IMR-90 (cell line): ENCODE measurements at regions not wholly inside any gene's neighbourhood (a gene's known extent, or its start where the extent isn't known, plus 50 kb on each side); places are given as distances from the start of the nearest gene placed in this dataset.

Experiments
- ATAC-seq: fragments of 200-7000 bp; cut with Tn5 transposase; 2 replicates; pipeline ENCODE4 v1.9.1; 2020; ENCODE audit warnings: low read depth, mild to moderate bottlenecking, moderate library complexity
- BruUV-seq: library from RNA; stranded (reverse); fragments of 400-500 nt; replicated peaks from 2 replicates; lab custom pipeline; 2021; lab: Mats Ljungman, UMichigan
- CTCF ChIA-PET: fragments of 300-600 bp; formaldehyde crosslinking; extraction: SDS; loops from one replicate; lab custom pipeline; 2021; ENCODE audit warnings: antibody characterized with exemption; lab: Yijun Ruan, JAX
- POLR2A ChIA-PET: fragments of 300-600 bp; sonication (Branson Sonifier 250); formaldehyde crosslinking; loops from one replicate; lab custom pipeline; 2022; ENCODE audit warnings: antibody characterized with exemption; ENCODE audit not compliant: unreplicated experiment; lab: Charles Lee
- DNase-seq: peaks from one replicate; pipeline ENCODE4 v3.0.0; 2013
- H2AFZ ChIP-seq: replicated peaks from 2 replicates; pipeline ENCODE3; 2013; ENCODE audit warnings: low read length, mild to moderate bottlenecking; ENCODE audit not compliant: poor library complexity
- H2AK5ac ChIP-seq: 2 replicates; pipeline ENCODE4 v1.6.1; 2013; ENCODE audit warnings: low read depth, low read length, inconsistent platforms
- H2AK9ac ChIP-seq: replicated peaks from 2 replicates; pipeline ENCODE3; 2013; ENCODE audit warnings: mild to moderate bottlenecking, low read depth, low read length, moderate library complexity; ENCODE audit not compliant: poor library complexity
- H2BK120ac ChIP-seq: 2 replicates; pipeline ENCODE4 v1.6.1; 2013; ENCODE audit warnings: low read depth, low read length, inconsistent platforms
- H2BK15ac ChIP-seq: 3 replicates; pipeline ENCODE4 v1.6.1; 2013; ENCODE audit warnings: low read depth, low read length, inconsistent platforms
- H2BK20ac ChIP-seq: 2 replicates; pipeline ENCODE4 v1.6.1; 2013; ENCODE audit warnings: low read depth, mild to moderate bottlenecking, inconsistent platforms, low read length, moderate library complexity
- H2BK5ac ChIP-seq: 2 replicates; pipeline ENCODE4 v1.6.1; 2013; ENCODE audit warnings: mild to moderate bottlenecking, low read depth, low read length, inconsistent platforms; ENCODE audit not compliant: poor library complexity, severe bottlenecking
- H3K14ac ChIP-seq: replicated peaks from 2 replicates; pipeline ENCODE4 v1.6.1; 2013; ENCODE audit warnings: low read depth, low read length, inconsistent platforms
- H3K18ac ChIP-seq: 2 replicates; pipeline ENCODE4 v1.6.1; 2013; ENCODE audit warnings: low read depth, low read length, control low read depth
- H3K23ac ChIP-seq: 2 replicates; pipeline ENCODE4 v1.6.1; 2013; ENCODE audit warnings: low read depth, low read length, inconsistent platforms
- H3K27ac ChIP-seq: 2 replicates; pipeline ENCODE4 v1.5.1; 2013; ENCODE audit warnings: mild to moderate bottlenecking, control low read depth, low read length; ENCODE audit not compliant: insufficient read depth
- H3K27me3 ChIP-seq: 2 replicates; pipeline ENCODE4 v1.6.1; 2013; ENCODE audit warnings: low read length; ENCODE audit not compliant: control insufficient read depth, insufficient read depth
- H3K36me3 ChIP-seq: 2 replicates; pipeline ENCODE4 v1.6.1; 2013; ENCODE audit warnings: low read length, mixed read lengths; ENCODE audit not compliant: control insufficient read depth, insufficient read depth
- H3K4ac ChIP-seq: 2 replicates; pipeline ENCODE4 v1.6.1; 2013; ENCODE audit warnings: low read depth, low read length, inconsistent platforms
- H3K4me1 ChIP-seq: 2 replicates; pipeline ENCODE4 v1.6.1; 2013; ENCODE audit warnings: low read length, mixed read lengths; ENCODE audit not compliant: control insufficient read depth, insufficient read depth
- H3K4me2 ChIP-seq: 2 replicates; pipeline ENCODE4 v1.6.1; 2013; ENCODE audit warnings: low read depth, mild to moderate bottlenecking, control low read depth, low read length, moderate library complexity
- H3K4me3 ChIP-seq: 2 replicates; pipeline ENCODE4 v1.5.1; 2013; ENCODE audit warnings: low read depth, mild to moderate bottlenecking, control low read depth, low read length, moderate library complexity; ENCODE audit not compliant: insufficient read depth
- H3K56ac ChIP-seq: 2 replicates; pipeline ENCODE4 v1.6.1; 2013; ENCODE audit warnings: low read length, inconsistent platforms; ENCODE audit not compliant: insufficient read depth; ENCODE audit errors: extremely low read depth
- H3K79me1 ChIP-seq, 2 experiments: 2 replicates each; pipeline ENCODE4 v1.6.1; 2013; ENCODE audit warnings: low read length in 2 of 2, inconsistent platforms in 1 of 2, low read depth in 1 of 2
- H3K9ac ChIP-seq: 2 replicates; pipeline ENCODE4 v1.6.1; 2013; ENCODE audit warnings: low read depth, low read length, control low read depth
- H3K9me1 ChIP-seq: 2 replicates; pipeline ENCODE4 v1.6.1; 2013; ENCODE audit warnings: low read length, inconsistent platforms; ENCODE audit not compliant: insufficient read depth
- H3K9me3 ChIP-seq: 2 replicates; pipeline ENCODE4 v1.6.1; 2013; ENCODE audit warnings: low read length; ENCODE audit not compliant: control insufficient read depth, insufficient read depth
- H4K20me1 ChIP-seq: 2 replicates; pipeline ENCODE4 v1.6.1; 2013; ENCODE audit warnings: low read length, inconsistent platforms; ENCODE audit not compliant: insufficient read depth
- H4K5ac ChIP-seq: 2 replicates; pipeline ENCODE4 v1.6.1; 2013; ENCODE audit warnings: mild to moderate bottlenecking, low read depth, low read length, control low read depth
- H4K8ac ChIP-seq, 2 experiments: 2 replicates each; pipeline ENCODE4 v1.6.1; 2013; ENCODE audit warnings: low read depth in 2 of 2, low read length in 2 of 2, control low read depth in 1 of 2, inconsistent platforms in 1 of 2
- H4K91ac ChIP-seq: 2 replicates; pipeline ENCODE4 v1.6.1; 2013; ENCODE audit warnings: low read depth, low read length, inconsistent platforms; ENCODE audit not compliant: insufficient read depth
- MAFK ChIP-seq: IDR thresholded peaks from 2 replicates; pipeline ENCODE4 v1.6.1; 2012; ENCODE audit warnings: low read depth, low read length, improper control_type of control experiment
- POLR2A ChIP-seq: IDR thresholded peaks from 2 replicates; pipeline ENCODE4 v1.6.1; 2012; ENCODE audit warnings: mild to moderate bottlenecking, low read depth, low read length
- WGBS, 2 experiments: methylation state at CpG; one replicate each; pipeline versions ENCODE4 v1.1.5 to v1.1.7; 2013; ENCODE audit warnings: missing lambda C conversion rate in 2 of 2; ENCODE audit not compliant: insufficient read length in 1 of 2; ENCODE audit errors: extremely low coverage in 2 of 2; 5-methylcytosine and 5-hydroxymethylcytosine counted together
- dilution Hi-C: fragments of 300-500 bp; cut with HindIII; formaldehyde crosslinking; loops from one replicate; pipeline ENCODE4 v1.14.3; 2018; ENCODE audit warnings: low sequenced_read_pairs; ENCODE audit not compliant: unreplicated experiment
- in situ Hi-C: fragments of 300-500 bp; cut with MboI; formaldehyde crosslinking; loops from 3 replicates; pipeline ENCODE4 v1.14.3; 2019; ENCODE audit warnings: low sequenced_read_pairs, inconsistent platforms, mixed read lengths
- intact Hi-C: fragments of 100-400 bp; cut with micrococcal nuclease; formaldehyde crosslinking; loops from 2 replicates; pipeline ENCODE4 v1.10.0; 2022

DNA sequence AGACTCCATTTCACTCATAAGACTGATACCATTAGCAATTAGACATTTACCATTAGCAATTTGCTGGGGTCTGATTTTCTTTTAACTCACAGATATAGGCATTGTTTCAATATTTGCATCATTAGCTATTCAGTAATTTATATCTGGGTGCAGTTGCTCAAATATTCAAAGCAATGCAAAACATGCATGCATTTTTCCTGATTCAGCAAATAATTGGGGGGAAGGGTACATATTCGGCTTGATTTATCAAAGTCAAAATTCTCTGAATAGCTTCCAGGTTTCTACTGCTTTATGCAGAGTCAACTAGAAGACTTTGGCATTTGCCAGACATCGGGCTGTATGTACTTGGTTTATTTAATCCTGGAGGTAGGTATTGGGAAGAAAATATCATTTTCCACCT is 315.6 kb upstream of the NR2F2 start:
- Histone ChIP-seq H4K91ac (no peak overlapping the region), H4K5ac (no peak overlapping the region)
- CTCF ChIA-PET = no interaction called here

More for the DNA sequence above, 315.6 kb upstream of the NR2F2 start:
- no CpG with 5 or more reads among the region's 2 CpGs for WGBS, 2 experiments
- H3K14ac ChIP-seq = no peak overlapping the region
- POLR2A ChIA-PET = no interaction called here
- DNase-seq (no peak), ATAC-seq (no peak)
- H3K79me1 ChIP-seq = no peaks in the 10 kb centered on the region
- no peak overlapping the region for H3K4me3 ChIP-seq
- no peak overlapping the region for H3K56ac ChIP-seq
- no peak overlapping the region for H2BK20ac ChIP-seq
- no peak overlapping the region for H2BK120ac ChIP-seq
- H3K36me3 ChIP-seq = no peaks in the 10 kb centered on the region
- H3K4ac ChIP-seq = no peak overlapping the region
- no peaks in the 10 kb centered on the region for H3K4me1 ChIP-seq
- BruUV-seq = no TSS peak
- no peak overlapping the region for H2BK15ac ChIP-seq
- no peak overlapping the region for H3K23ac ChIP-seq
- no peak overlapping the region for H3K4me2 ChIP-seq
- H3K27ac ChIP-seq = no peak overlapping the region
- H3K9me1 ChIP-seq = no peaks in the 10 kb centered on the region
- no peak overlapping the region for H4K8ac ChIP-seq
- in situ Hi-C loops (no loop called here), intact Hi-C loops (no loop called here), dilution Hi-C loops (no loop called here)
- H3K27me3 ChIP-seq = no peaks in the 10 kb centered on the region; the same call in 1 of the 2 replicates
- H2BK5ac ChIP-seq = no peak overlapping the region
- H2AK9ac ChIP-seq = no peak overlapping the region
- H3K18ac ChIP-seq = no peak overlapping the region
- no peaks in the 10 kb centered on the region for H4K20me1 ChIP-seq
- H3K9me3 ChIP-seq = no peaks in the 10 kb centered on the region
- TF ChIP-seq POLR2A (no peak), MAFK (peak; percentile 90)
- no peak overlapping the region for H2AK5ac ChIP-seq
- no peak overlapping the region for H3K9ac ChIP-seq
- no peak overlapping the region for H2AFZ ChIP-seq
